Keratinocyte (primary cell): ENCODE measurements at regions not wholly inside any gene's neighbourhood (a gene's known extent, or its start where the extent isn't known, plus 50 kb on each side); places are given as distances from the start of the nearest gene placed in this dataset.

ENCODE experiments used
- DNase-seq: peaks from one replicate; pipeline ENCODE4 v3.0.0-alpha.2; 2011; ENCODE audit warnings: low read depth, missing footprints, low spot score
- FAIRE-seq: peaks from 2 replicates; lab custom pipeline; 2011; peaks lifted over from hg19 to GRCh38; lab: Jason Lieb, UNC
- H2AFZ ChIP-seq: 2 replicates; pipeline ENCODE4 v1.6.0; 2012; ENCODE audit warnings: low read length, control low read depth, inconsistent platforms; ENCODE audit not compliant: control insufficient read depth
- H3K27ac ChIP-seq: 2 replicates; pipeline ENCODE4 v1.5.1; 2011; ENCODE audit warnings: low read length; ENCODE audit not compliant: control insufficient read depth, insufficient read depth
- H3K27me3 ChIP-seq: 3 replicates; pipeline ENCODE4 v1.6.0; 2011; ENCODE audit warnings: low read length; ENCODE audit not compliant: control insufficient read depth, insufficient read depth; ENCODE audit errors: extremely low read depth
- H3K36me3 ChIP-seq, 2 experiments: 2 replicates in 1 of 2; 3 replicates in 1 of 2; pipeline ENCODE4 v1.5.1; 2011; ENCODE audit warnings: low read length in 2 of 2, mild to moderate bottlenecking in 1 of 2; ENCODE audit not compliant: control insufficient read depth in 2 of 2, insufficient read depth in 2 of 2; ENCODE audit errors: extremely low read depth in 1 of 2
- H3K4me1 ChIP-seq: 3 replicates; pipeline ENCODE4 v1.5.1; 2011; ENCODE audit warnings: low read length; ENCODE audit not compliant: control insufficient read depth, insufficient read depth; ENCODE audit errors: extremely low read depth
- H3K4me2 ChIP-seq: 3 replicates; pipeline ENCODE4 v1.6.0; 2011; ENCODE audit warnings: low read depth, low read length; ENCODE audit not compliant: control insufficient read depth, insufficient read depth; ENCODE audit errors: extremely low read depth
- H3K4me3 ChIP-seq, 3 experiments: fragments of 200-600 bp in 1 of 3; sonication (generic) in 1 of 3; 2 replicates in 2 of 3; 3 replicates in 1 of 3; pipeline ENCODE4 v1.5.1; 2011 to 2016; ENCODE audit warnings: low read length in 3 of 3, mild to moderate bottlenecking in 3 of 3, control low read depth in 2 of 3, inconsistent platforms in 1 of 3, low read depth in 1 of 3, mixed read lengths in 1 of 3, mixed run types in 1 of 3, moderate library complexity in 1 of 3; ENCODE audit not compliant: control insufficient read depth in 2 of 3, insufficient read depth in 2 of 3; ENCODE audit errors: extremely low read depth in 1 of 3
- H3K79me2 ChIP-seq: 2 replicates; pipeline ENCODE4 v1.6.0; 2012; ENCODE audit warnings: low read length; ENCODE audit not compliant: control insufficient read depth, insufficient read depth
- H3K9ac ChIP-seq: 3 replicates; pipeline ENCODE4 v1.6.0; 2011; ENCODE audit warnings: low read length; ENCODE audit not compliant: control insufficient read depth, insufficient read depth; ENCODE audit errors: extremely low read depth
- H3K9me1 ChIP-seq: 3 replicates; pipeline ENCODE4 v1.6.0; 2011; ENCODE audit warnings: low read length; ENCODE audit not compliant: control insufficient read depth, insufficient read depth; ENCODE audit errors: extremely low read depth
- H3K9me3 ChIP-seq: 2 replicates; pipeline ENCODE4 v1.5.1; 2012; ENCODE audit warnings: low read depth, low read length; ENCODE audit not compliant: control insufficient read depth
- H4K20me1 ChIP-seq: 3 replicates; pipeline ENCODE4 v1.6.0; 2011; ENCODE audit warnings: low read length; ENCODE audit not compliant: control insufficient read depth, insufficient read depth; ENCODE audit errors: extremely low read depth
- CTCF ChIP-seq, 3 experiments: IDR thresholded peaks in 1 of 3; conservative IDR thresholded peaks in 1 of 3; optimal IDR thresholded peaks in 1 of 3; 2 replicates in 2 of 3; 3 replicates in 1 of 3; pipeline versions ENCODE3 to v1.5.1; 2011; ENCODE audit warnings: low read length in 3 of 3, mild to moderate bottlenecking in 3 of 3, moderate library complexity in 2 of 3, control low read depth in 1 of 3, inconsistent platforms in 1 of 3; ENCODE audit not compliant: insufficient read depth in 2 of 3; ENCODE audit errors: extremely low read depth in 1 of 3
- EZH2 ChIP-seq: IDR thresholded peaks from one replicate; pipeline ENCODE4 v1.6.1; 2012; ENCODE audit warnings: inconsistent platforms, mild to moderate bottlenecking, low read length, moderate library complexity
- dilution Hi-C: fragments of 300-500 bp; cut with MboI; formaldehyde crosslinking; loops from one replicate; pipeline ENCODE4 v1.7.0; 2020; ENCODE audit warnings: low sequenced_read_pairs; ENCODE audit not compliant: extremely low pct_ligation_motif_present

DNA sequence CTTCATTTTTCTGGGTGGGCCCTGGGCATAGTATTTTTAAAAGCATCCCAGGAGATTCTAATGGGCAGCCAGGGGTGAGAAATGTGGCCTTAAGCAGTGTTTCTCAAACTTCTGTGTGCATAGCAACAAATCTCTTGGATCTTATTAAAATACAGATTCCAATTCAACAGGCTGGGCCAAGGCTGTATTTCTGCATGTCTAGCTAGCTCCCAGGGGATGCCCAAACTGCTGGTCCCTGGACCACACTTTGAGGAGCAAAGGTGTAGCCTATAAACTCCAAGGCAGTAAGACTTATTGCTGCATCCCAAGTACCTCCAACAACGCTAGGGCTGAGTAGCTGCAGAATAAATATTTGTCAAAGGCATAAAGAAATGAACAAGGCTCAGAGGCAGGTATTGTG is 292.9 kb upstream of the ZMIZ1 start:
- Histone ChIP-seq H3K4me3 (no peak overlapping the region), H3K4me1 (no peaks in the 10 kb centered on the region), H3K4me2 (no peak overlapping the region), H3K27me3 (peaks cover 4% of the 10 kb centered on the region), H3K27ac (no peak overlapping the region), H3K9me3 (no peaks in the 10 kb centered on the region), H3K9ac (no peak overlapping the region), H4K20me1 (no peaks in the 10 kb centered on the region), H3K79me2 (no peaks in the 10 kb centered on the region), H3K9me1 (no peaks in the 10 kb centered on the region), H2AFZ (no peak overlapping the region), H3K36me3 (no peaks in the 10 kb centered on the region)
- dilution Hi-C loops, result no loop called here
- no peak for TF ChIP-seq EZH2
- no peak for TF ChIP-seq CTCF (optimal IDR thresholded peaks at IDR 0.05 in 1 of 3, IDR thresholded peaks at IDR 0.05 in 1 of 3, conservative IDR thresholded peaks at IDR 0.05 in 1 of 3; ENCODE audit: extremely low read depth in 1 of 3, insufficient read depth in 2 of 3, low read length in 3 of 3)
- DNase-seq (no peak), FAIRE-seq (no peak)

GRCh38 chr10:78776756-78777155 is 292.0 kb upstream of the ZMIZ1 start:
- Histone ChIP-seq H3K9me1 (no peaks in the 10 kb centered on the region), H3K9me3 (no peaks in the 10 kb centered on the region), H3K4me2 (no peak overlapping the region), H3K4me3 (no peak overlapping the region), H4K20me1 (no peaks in the 10 kb centered on the region), H3K9ac (no peak overlapping the region), H3K4me1 (no peaks in the 10 kb centered on the region), H3K79me2 (no peaks in the 10 kb centered on the region), H3K27me3 (peaks cover 4% of the 10 kb centered on the region), H3K36me3 (no peaks in the 10 kb centered on the region), H2AFZ (no peak overlapping the region), H3K27ac (no peak overlapping the region)
- no peak for FAIRE-seq
- no peak for TF ChIP-seq EZH2
- no peak for TF ChIP-seq CTCF (optimal IDR thresholded peaks at IDR 0.05 in 1 of 3, IDR thresholded peaks at IDR 0.05 in 1 of 3, conservative IDR thresholded peaks at IDR 0.05 in 1 of 3; ENCODE audit: extremely low read depth in 1 of 3, insufficient read depth in 2 of 3, low read length in 3 of 3)
- dilution Hi-C loops, result no loop called here
- DNase-seq, result no peak
